ENCODE measurements at regions not wholly inside any gene's neighbourhood (a gene's known extent, or its start where the extent isn't known, plus 50 kb on each side); places are given as distances from the start of the nearest gene placed in this dataset.

DNA sequence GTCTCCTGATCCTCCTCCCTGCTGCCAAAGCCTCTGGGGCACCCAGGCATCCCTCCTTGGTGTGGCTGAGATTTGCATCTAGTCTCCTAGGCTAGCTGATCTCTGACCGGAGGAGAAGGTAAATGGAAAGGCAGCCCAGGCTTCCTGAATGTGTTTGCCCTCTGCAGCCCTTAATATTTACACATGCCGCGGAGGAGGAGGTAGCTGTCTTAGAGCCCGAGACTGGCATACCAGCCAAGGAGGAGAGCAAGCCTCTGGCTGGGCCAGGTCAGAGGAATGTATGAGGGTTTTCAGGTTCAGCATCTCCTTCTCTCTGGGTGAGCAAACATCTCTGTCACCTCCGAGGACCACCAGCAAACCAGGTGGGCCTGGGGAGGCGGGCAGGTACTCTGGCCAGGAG lies 86.0 kb upstream of the GRIK3 start:
- TF ChIP-seq POLR2AphosphoS5 (IDR thresholded peaks at IDR 0.05) = no peak
- TF ChIP-seq, protein P1, sequence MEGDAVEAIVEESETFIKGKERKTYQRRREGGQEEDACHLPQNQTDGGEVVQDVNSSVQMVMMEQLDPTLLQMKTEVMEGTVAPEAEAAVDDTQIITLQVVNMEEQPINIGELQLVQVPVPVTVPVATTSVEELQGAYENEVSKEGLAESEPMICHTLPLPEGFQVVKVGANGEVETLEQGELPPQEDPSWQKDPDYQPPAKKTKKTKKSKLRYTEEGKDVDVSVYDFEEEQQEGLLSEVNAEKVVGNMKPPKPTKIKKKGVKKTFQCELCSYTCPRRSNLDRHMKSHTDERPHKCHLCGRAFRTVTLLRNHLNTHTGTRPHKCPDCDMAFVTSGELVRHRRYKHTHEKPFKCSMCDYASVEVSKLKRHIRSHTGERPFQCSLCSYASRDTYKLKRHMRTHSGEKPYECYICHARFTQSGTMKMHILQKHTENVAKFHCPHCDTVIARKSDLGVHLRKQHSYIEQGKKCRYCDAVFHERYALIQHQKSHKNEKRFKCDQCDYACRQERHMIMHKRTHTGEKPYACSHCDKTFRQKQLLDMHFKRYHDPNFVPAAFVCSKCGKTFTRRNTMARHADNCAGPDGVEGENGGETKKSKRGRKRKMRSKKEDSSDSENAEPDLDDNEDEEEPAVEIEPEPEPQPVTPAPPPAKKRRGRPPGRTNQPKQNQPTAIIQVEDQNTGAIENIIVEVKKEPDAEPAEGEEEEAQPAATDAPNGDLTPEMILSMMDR (IDR thresholded peaks at IDR 0.05) = no peak
- no peak for TF ChIP-seq POLR2A (IDR thresholded peaks at IDR 0.05)
- TF ChIP-seq EP300 (IDR thresholded peaks at IDR 0.05) = no peak
